ENCODE measurements at regions not wholly inside any gene's neighbourhood (a gene's known extent, or its start where the extent isn't known, plus 50 kb on each side); places are given as distances from the start of the nearest gene placed in this dataset.

GRCh38 chr10:4691776-4692175 is 134.2 kb upstream of the AKR1E2 start:
- Mint-ChIP-seq H3K9me3 (0 out of 2 replicates have a peak, but pooled peaks cover 6% of the 10 kb centered on the region), H3K36me3 (no peaks in the 10 kb centered on the region), H3K4me3 (no peak overlapping the region), H3K27me3 (ENCODE audit: low read depth) (no peaks in the 10 kb centered on the region), H3K4me1 (no peaks in the 10 kb centered on the region), H3K27ac (no peak overlapping the region)
- no peak for DNase-seq (ENCODE audit: low spot score)
- CTCF ChIA-PET: no interaction called here
- POLR2A ChIA-PET: interaction anchor here (0.7 kb wide), 1 partner anchor 9 kb away, joined by 7 read pairs; no protein-coding TSS in a partner anchor
- no peak for TF ChIP-seq ZMAT4 (CRISPR knock-in tag; IDR thresholded peaks at IDR 0.05)
- TF ChIP-seq ZNF219 (CRISPR knock-in tag; IDR thresholded peaks at IDR 0.05; ENCODE audit: borderline replicate concordance): no peak
- no peak for TF ChIP-seq ZNF512 (CRISPR knock-in tag; IDR thresholded peaks at IDR 0.05; ENCODE audit: borderline replicate concordance)
- TF ChIP-seq CBFB (CRISPR knock-in tag; IDR thresholded peaks at IDR 0.05; ENCODE audit: low read depth): no peak
- TF ChIP-seq ARID4B (CRISPR knock-in tag; IDR thresholded peaks at IDR 0.05; ENCODE audit: borderline replicate concordance): no peak
- no peak for TF ChIP-seq SP1 (CRISPR knock-in tag; conservative IDR thresholded peaks at IDR 0.05)
- no peak for TF ChIP-seq ZBTB21 (CRISPR knock-in tag; IDR thresholded peaks at IDR 0.05; ENCODE audit: borderline replicate concordance)
- no peak for TF ChIP-seq ZSCAN18 (CRISPR knock-in tag; IDR thresholded peaks at IDR 0.05)
- ATAC-seq: no peak

- H3K27me3 Mint-ChIP-seq (ENCODE audit: low read depth): no peaks in the 10 kb centered on the region
- H3K9me3 Mint-ChIP-seq: 0 out of 2 replicates have a peak, but pooled peaks cover 6% of the 10 kb centered on the region
- ChIA-PET POLR2A (interaction anchor here (0.7 kb wide), 1 partner anchor 9 kb away, joined by 7 read pairs; no protein-coding TSS in a partner anchor), CTCF (no interaction called here)
- ATAC-seq (no peak), DNase-seq (ENCODE audit: low spot score) (no peak)
- H3K4me3 Mint-ChIP-seq: no peak overlapping the region
- H3K36me3 Mint-ChIP-seq: no peaks in the 10 kb centered on the region
- H3K4me1 Mint-ChIP-seq: no peaks in the 10 kb centered on the region
- TF ChIP-seq EMX1 (CRISPR knock-in tag; IDR thresholded peaks at IDR 0.05) (no peak), TEAD1 (CRISPR knock-in tag; IDR thresholded peaks at IDR 0.05) (no peak), ERG (CRISPR knock-in tag; IDR thresholded peaks at IDR 0.05) (no peak), ZNF317 (CRISPR knock-in tag; IDR thresholded peaks at IDR 0.05; ENCODE audit: borderline replicate concordance, low read depth) (no peak), HMGXB4 (CRISPR knock-in tag; IDR thresholded peaks at IDR 0.05) (no peak)
- H3K27ac Mint-ChIP-seq: no peak overlapping the region
Measured at GRCh38 chr10:4691301-4691700, 134.7 kb upstream of the AKR1E2 start.
